GM12872 (cell line): ENCODE measurements at regions not wholly inside any gene's neighbourhood (a gene's known extent, or its start where the extent isn't known, plus 50 kb on each side); places are given as distances from the start of the nearest gene placed in this dataset.

Source experiments
- TF ChIP-seq, protein P1 (sequence below): IDR thresholded peaks from 3 replicates; pipeline ENCODE4 v1.5.1; 2011; ENCODE audit warnings: low read depth, mild to moderate bottlenecking, low read length, moderate library complexity; ENCODE audit not compliant: insufficient read depth

DNA sequence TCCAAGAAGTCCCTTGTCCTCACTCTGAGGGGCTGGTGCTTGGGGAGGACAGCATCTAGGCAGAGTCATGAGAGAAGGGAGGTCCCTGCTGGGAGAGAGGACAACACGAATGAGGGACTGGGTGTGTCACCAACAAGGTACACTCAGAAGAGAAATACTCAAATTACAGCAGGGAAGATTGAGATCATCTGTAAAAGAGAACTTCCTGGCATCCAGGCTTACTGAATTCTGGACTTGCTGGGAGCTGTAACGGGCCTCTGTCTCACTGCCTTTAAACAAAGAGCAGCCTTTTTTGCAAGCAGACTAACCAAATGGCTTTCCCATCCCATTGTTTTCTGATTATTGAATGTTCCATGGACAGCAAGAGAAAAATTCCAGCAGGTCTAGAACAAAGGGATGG is 195.7 kb upstream of the RAB4A start:
- TF ChIP-seq, protein P1, sequence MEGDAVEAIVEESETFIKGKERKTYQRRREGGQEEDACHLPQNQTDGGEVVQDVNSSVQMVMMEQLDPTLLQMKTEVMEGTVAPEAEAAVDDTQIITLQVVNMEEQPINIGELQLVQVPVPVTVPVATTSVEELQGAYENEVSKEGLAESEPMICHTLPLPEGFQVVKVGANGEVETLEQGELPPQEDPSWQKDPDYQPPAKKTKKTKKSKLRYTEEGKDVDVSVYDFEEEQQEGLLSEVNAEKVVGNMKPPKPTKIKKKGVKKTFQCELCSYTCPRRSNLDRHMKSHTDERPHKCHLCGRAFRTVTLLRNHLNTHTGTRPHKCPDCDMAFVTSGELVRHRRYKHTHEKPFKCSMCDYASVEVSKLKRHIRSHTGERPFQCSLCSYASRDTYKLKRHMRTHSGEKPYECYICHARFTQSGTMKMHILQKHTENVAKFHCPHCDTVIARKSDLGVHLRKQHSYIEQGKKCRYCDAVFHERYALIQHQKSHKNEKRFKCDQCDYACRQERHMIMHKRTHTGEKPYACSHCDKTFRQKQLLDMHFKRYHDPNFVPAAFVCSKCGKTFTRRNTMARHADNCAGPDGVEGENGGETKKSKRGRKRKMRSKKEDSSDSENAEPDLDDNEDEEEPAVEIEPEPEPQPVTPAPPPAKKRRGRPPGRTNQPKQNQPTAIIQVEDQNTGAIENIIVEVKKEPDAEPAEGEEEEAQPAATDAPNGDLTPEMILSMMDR, result no peak

DNA sequence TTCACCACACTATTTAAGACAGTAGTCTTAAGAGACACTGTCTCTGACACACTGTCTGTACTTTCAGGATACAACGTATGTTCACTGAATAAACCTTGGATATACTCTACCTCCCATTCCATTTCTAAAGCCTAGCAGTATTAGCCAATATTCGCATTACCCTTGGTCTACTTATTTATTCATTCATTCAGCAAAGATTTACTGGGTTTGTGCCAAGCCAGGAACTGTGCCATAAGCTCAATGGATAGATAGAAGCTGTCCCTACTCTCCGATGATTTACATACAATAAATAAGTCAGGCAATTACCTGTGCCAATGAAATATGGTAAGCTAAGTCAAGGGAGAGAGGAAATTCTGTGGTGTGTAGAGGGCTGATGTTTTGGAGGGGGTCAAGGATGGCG is 195.2 kb upstream of the RAB4A start:
- TF ChIP-seq, protein P1, result no peak

DNA sequence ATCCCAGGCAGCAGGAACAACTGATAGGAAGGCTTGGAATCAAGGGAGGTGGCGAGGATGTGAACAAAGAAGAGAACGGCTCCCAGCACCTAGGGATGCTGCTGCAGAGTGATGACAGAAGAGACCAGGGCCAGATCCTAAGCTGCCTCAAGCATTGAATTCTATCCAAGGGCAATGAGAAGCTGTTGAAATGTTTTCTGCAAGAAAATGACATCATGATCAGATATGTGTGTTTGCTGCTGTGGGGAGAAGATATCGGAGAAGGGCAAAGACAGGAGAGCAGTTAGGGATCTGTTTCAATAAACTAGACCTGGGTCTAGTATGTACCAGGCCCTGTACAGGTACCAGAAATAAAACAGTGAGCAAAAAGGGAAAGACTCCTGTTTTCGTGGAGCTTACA is 194.7 kb upstream of the RAB4A start:
- TF ChIP-seq, protein P1, result no peak

DNA sequence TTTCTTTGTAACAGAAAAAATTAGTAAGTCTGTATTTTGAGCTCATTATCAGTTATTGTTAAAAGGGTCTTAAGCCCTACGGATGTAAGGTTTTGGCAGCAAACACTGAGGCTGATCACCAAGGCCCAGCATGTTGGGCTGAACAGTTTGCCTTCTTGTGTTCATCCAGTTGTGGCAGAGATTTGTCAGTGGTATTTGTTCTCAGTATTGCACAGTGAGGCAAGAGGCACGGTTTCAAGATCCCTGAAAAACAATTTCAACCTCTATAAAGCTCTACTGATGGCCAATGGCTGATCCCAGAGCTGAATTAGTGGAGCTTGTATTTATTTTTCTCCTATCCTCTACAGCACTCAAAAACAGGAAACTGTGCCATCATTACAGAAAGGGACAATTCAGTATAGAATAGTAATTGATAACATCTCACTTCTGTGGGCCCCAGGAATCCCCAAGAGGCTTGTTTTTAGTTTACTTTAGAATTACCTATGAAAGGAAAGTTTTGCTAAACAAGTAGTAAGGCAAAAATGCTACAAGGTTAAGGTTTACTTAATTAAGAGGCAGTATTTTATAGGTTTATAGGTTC is 191.8 kb upstream of the RAB4A start:
- TF ChIP-seq, protein P1, result no peak

DNA sequence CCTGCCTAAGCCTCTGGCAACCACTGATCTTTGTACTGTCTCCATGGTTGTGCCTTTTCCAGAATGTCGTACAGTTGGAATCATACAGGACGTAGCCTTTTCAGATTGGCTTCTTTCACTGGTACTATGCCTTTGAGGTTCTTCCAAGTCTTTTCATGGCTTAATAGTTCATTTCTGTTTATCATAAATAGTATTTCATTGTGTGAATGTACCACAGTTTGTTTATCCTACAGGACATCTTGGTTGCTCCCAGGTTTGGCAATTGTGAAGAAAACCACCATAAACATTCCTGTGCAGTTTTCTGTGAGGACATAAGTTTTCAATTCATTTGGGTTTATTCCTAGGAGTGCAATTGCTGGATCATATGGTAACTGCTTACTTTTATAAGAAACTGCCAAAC is 190.6 kb upstream of the RAB4A start:
- TF ChIP-seq, protein P1, result no peak

DNA sequence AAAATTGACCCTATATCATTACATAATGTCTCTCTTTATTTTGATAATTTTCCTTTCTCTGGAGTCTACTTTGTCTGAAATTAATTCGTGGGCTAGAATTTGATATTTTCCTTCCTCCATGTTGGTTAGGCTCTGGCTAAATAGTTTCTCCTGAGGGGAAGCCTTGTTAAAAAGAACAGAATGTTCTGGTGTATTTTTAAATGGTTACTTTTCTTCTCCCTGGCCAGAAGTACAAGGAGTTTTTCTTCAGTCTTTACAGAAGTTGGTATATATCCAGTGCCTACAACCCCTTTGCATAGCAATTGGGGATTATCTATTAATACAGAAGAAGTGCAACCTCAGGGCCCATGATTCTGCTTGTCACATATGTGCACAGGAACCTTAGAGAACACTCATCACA is 185.6 kb upstream of the RAB4A start:
- TF ChIP-seq, protein P1, result no peak

DNA sequence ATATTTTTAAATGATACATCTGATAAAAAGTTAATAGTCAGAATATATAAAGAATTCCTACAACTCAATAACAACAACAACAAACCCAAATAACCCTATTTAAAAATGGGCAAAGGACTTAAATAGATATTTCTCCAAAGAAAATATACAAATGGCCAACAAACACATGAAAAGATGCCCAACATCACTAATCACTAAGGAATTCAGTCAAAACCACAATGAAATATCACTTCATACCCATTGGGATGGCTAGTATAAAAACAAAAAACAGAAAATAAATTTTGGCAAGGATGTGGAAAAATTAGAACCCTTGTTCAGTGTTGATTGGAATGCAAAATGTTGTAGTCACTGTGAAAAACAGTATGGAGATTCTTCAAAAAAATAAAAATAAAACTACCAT is 184.8 kb upstream of the RAB4A start:
- TF ChIP-seq, protein P1, result no peak

DNA sequence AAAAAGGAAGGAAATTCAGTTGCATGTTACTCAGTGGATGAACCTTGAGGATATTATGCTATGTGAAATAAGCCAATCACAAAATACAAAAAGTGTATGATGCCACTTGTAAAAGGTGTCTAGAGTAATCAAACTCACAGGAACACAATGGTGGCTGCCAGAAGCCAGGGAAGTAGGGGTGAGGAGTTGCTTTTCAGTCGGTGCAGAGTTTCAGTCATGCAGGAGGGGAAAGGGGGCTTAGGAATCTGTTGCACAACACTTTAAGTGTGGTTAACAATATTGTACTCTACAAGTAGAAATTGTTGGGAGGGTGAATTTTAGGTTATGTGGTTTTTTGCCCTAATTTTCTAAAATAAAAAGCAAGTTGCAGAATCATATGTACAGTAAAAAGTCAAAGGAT is 184.2 kb upstream of the RAB4A start:
- TF ChIP-seq, protein P1, result no peak
